HS-5 (cell line): ENCODE measurements at regions not wholly inside any gene's neighbourhood (a gene's known extent, or its start where the extent isn't known, plus 50 kb on each side); places are given as distances from the start of the nearest gene placed in this dataset.
"Not testable (repeated sequence)": the region's sequence is repeated elsewhere in the genome, so short reads cannot be mapped to it uniquely, and the experiment has no call there.

Source experiments
- DNase-seq: peaks from one replicate; pipeline ENCODE4 v3.0.0-alpha.2; 2012; ENCODE audit warnings: low read depth

DNA sequence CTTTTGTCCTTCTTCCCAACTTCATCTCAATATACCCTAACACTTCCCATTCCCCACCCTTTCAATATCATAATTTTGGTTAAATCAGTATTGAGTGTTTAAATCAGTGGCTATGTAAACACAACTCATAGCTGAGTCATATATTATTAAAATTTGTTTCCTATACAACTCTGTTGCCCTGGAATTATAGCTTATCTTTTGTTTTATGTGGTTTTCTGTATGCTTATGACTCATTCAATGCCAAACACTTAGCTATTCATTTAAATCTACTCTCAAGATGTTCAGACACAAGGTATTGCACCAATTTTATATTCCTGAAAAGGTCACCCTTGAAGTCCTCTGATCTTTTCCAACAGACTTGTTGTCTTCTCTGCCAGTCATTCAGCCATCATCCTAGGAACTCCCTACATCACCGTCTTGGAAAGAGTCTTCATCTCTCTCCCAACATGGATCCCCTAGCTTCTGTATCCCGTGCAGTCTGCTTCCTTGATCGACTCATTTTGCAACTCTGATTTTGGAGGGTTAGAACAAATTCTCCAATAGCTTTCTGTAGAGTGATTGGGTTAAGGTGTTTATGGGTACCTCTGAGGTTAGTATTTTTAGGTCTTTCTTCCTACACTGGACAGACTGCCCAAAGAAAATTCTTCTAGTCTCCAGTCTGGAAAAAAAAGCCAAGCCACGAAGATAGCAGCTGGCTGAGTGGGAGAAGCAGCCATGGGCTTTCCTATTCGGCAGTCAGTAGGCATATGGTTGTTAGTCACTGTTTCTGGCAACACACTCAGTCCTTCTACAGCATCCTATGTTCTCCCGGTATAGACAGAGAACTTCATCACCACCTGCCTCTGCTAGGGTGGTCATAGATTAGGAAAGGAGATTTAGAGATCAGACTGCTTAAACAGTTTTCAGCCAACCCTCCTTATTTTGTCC lies 102.1 kb downstream of the CRPPA start:
- DNase-seq: peak; percentile 38

DNA sequence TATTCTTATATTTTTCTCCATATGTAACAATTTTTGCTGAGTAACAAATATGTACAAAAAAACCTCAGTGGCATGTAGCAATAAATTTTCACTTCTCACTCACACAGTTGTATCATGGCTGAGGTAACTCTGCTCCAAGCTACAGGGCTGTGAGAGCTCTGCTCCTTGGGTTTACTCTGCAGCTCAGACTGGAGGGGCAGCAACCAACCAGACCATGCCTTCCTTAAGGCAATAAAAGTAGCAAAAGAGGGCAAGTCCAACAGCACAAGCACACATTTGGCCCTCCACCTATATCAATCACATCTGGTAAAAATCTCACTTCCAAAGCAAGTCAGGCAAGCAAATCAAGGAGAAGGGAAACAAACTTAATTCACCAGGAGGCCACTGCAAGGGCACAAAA lies 102.9 kb downstream of the CRPPA start:
- no peak for DNase-seq

DNA sequence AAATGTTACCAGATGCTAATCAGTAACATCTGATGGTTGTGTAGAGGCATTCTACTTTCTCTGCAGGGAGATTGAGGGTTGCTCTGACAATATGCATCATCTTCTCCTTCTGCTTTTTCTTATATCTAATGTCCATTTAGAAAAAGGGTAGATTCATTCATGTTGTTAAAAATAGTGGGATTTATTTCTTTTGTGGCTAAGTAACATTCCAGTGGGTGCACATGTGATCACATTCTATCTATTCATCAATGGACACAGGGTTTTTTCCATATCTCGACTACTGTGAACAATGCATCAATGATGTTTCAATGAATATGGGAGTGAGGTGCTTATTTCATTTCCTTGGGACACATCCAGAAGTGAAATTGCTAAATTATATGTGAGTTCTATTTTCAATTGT lies 103.9 kb downstream of the CRPPA start:
- DNase-seq: no peak

DNA sequence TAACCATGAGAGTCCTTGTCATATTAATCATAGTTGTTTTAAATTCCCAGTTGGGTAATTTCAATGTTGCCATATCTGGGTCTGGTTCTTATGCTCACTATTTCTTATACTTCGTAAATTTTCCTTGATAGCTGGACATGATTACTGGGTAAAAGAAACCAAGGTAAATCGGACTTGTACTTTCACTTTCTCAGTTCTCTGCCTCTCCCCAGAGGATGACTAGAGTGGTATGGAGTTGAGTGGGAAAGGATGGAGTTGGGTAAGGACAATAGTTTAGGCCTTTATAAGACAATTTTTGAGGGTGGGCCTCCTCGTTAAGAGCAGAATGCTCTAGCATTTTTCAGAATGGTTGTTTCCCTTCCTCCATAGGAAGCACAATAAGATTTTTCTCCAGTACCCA lies 106.1 kb downstream of the CRPPA start:
- DNase-seq: no peak

DNA sequence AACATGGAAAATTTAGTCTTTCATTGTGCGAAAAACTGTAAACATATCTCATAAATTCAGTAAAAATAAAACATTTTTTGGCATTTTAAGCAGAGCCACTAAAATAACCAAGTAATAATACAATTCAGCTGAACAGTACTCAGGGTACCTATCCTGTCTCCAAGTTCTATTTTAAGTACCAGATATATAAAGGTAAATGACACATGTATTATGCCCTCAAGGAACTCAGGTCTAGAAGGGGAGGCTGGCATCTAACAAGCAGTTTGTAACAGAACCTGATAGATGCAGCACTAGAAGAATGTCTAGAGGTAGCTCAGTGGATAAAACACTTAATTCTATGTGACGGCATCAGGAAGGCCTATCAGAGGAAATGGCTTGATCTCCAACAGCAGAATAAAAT lies 112.2 kb downstream of the CRPPA start:
- DNase-seq: no peak

DNA sequence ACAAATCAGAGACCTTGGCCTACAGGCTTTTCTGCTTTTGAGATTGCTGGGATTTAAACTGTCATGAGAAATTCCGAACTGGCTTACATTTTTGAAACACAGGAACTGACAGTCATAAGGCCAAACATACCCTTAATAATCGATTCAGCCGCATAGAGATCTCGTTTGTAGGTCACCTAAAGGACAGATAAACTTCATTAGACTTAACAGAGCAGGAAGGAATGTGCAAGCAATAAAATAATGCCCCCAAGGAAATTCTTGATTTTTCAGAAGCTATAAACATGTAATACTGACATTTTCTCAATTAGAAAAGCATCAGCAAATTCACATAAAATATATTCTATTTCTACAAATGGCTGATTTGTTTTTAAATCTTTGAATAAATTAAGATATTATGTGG lies 120.0 kb downstream of the CRPPA start:
- DNase-seq: no peak

DNA sequence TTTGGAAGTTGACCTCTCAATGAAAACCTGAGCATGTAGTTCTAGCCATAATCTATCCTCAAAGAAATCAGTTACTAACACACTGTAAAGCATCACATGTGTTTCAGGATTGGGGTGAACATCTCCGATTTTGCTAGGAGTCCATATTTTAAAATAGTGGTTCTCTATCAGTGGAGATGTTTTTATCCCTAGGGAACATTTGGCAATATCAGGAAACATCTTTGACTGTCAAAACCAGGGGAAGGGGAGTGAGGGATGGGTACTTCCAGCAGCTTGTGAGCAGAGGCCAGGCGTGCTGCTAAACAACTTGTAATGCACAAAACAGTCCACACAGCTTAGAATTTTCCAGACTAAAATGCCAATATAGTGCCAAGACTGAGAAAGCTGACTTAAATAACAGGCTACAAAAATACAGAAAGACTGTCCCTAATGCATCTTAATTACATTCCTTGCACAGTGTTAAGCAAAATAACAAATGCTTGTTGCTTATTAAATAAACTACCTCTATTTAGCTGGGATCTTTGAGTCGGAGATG lies 120.9 kb downstream of the CRPPA start:
- DNase-seq: no peak

DNA sequence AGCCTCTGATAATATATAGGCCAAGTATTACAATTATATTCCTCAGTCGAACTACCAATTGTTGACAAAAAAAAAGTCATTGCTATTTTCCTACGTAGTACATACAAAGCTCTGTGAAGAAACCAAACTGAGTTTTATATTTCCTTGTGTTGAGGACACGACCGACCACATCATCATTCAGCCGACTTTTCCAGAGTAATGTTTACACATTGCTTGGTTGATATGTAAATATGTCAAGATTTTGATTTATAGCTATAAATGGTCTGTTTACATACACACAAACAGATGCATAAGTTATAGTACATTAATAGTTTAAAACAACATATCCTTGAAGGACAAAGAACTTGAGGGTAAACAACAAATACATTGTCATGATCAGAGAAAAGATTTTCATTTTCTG lies 121.5 kb downstream of the CRPPA start:
- no peak for DNase-seq

DNA sequence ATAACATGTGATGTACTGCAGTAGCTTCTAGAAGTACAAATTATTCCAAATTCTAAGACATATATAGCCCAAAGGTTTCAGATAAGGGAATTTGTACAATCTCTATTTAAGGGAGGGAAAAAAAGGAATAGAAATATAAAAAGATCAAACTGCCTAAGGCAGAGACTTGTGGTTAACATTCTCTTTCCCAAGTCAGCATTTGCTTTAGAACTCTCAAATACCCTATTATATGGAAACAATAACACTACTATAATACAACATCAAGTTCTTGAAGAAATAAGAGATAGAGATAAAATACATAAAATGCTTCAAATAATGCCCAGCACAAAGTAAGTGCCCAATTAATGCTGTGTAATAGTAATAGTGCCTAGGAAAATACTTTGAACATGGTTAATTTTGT lies 123.1 kb downstream of the CRPPA start:
- DNase-seq: no peak

DNA sequence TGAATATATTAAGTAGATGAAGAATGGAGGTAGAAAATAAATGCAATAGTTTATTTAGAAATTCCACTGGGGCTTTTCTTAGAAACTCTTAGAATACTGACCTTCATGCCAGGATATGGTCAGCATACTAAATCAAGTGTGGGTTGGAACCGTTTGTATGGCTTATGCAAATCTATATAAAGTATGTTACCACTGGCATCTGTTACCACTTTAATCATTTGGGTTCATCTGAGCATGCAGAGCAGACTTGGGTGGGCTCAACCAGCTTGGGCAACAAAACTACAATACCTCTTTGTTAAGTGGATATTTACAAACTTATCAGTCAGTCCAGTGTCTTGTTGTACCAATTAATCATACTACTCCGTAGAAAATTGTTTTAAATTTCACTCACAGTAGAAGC lies 125.8 kb downstream of the CRPPA start:
- DNase-seq: no peak

DNA sequence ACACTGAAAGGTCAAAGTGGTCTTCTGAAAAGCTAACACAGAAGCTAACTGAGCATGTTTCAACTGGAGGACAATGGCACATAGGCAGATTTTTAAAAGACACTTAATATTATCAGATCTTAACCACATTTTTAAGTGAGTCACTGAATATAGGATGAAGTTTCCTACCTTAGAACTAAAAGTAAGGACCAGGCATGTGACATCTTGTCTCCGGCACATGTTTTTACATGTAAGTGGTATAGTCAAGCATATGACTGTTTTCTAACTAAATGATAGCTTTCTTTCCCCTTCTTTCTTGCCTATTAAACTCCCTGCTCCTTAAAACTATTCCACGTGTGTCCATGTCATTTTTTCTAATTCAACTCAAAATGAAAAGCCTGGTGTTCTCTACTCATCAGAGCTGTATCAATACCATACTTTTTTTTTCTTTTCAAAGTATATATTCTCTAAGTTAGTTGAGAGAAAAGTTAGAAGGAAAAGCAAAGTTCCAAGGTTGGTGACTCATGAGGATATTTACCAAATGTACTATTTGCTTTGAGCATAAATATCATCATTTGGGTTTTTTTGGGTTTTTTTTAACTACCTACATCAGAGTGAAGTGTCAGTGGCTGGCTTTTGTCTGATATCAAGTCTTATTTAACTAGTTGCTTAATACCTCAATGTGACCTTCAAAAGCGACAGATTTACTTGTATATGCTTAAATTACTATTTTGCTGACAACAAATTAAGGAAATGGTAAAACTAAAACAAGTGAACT lies 127.5 kb downstream of the CRPPA start:
- DNase-seq: no peak

DNA sequence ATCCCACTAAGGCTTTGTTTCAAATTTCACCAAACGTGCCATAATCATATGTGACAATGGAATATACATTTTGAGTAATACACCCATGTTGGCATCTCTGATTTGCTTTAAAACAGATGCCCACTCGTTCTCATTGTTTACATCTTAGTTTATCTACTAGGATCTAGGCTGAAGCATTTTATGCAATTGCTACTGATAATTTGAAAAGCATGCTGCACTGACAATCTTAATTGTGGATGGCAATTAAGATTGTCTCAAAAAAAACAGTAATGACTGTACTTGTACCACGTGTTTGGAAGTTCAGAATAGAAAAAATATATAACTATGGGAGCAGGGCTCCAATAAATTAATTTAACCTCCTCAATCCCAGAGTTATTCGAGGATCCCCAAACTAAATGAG lies 136.8 kb downstream of the CRPPA start:
- no peak for DNase-seq

DNA sequence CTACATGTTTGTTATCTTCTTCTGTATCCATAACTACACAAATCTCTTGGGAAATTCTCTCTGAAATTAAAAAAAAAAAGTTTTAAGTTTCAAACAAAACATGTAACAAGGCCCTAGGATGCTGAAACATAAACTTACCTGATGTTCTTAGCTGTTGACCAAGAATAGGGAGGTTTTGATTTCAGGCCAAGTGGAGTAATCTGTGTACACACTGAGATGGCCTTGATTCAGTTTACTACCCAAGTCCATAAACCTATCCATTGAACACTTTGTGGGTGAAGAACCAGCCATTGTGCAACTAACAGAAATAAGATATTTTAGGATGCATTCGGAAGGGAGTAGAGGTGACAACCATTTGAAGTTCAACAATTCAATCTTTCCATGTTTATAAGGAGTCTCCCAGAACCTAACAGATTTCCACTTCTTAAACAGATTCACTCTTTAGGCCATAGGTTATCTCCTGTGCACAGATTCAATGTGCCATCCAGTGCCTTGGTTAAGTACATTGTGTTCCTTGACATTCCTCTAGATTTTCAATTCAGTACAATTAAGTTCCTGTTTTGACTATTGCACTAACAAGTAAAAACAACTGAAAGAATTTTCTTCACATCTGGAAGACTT lies 143.1 kb downstream of the CRPPA start:
- no peak for DNase-seq

DNA sequence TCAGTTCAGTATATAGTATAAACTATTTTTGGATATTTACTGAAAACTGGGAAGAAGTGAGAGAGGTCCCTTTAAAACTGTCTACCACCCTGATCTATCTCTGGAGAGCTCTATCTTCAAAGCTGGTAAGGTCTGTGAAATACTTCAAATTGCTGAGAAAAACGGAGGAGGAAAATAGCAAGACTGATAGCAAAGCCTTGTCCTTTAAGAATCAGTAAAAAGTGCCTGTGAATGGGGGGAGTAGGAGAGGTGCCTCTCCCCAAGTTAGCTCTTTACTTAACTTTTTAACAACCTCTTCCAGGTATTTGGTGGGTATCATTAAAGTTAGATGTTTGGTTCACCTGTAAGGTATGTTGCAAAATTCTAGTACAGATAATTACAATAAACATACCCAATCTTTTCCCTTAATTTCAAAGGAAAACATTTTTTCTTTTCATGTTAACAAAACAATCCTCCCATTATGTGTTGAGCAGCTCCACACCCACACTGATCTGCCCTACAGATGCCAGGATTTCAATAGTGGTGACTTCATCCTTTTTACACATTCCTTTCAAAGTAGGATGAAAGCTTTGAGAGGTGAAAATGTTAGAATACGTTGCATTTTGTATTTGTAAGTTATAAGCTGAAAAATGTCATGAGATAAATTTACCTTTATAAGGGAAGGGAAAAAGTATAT lies 149.2 kb downstream of the CRPPA start:
- DNase-seq: no peak

DNA sequence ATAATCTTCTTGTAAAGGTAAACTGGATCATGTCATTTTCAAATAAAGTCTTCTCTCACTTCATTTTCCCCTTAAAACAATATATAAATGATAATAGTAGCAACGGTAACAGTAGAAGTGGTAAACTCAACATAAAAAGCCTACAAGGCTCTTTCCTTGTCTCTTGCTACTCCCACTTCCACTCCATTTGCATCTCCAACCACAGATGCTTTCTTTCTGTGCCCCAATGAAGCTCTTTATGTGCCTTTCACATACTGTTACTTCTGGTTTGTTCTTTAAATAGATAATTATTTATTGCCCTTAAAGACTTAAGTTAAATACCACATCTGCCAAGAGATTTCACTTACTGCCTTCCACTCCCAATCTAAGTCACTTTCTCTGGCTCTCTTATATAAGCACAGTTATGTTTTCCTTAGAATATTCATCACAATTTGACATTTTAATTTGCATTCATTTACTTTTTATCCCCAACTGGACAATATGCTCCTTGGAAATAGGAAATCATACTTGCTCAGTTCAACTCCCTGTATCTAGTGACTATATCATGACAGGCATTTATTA lies 149.9 kb downstream of the CRPPA start:
- no peak for DNase-seq

DNA sequence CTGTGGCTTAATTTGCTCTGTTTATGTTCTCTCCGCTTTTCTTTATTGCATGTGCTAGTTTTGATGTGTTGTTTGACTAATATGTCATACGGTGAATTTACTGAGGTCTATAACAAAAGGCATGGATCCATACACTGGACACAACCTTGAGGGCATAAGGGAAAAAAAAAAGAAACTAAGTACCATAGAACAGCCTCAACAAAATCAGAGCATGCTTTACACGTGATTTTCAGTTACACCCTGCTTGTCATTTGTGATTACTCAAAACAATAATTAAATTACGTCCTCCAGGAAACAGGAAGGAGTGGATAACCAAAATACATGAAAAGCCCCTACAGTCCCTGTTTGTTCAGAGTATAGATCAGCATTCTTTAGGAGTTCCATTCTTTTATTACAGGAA lies 150.5 kb downstream of the CRPPA start:
- no peak for DNase-seq

DNA sequence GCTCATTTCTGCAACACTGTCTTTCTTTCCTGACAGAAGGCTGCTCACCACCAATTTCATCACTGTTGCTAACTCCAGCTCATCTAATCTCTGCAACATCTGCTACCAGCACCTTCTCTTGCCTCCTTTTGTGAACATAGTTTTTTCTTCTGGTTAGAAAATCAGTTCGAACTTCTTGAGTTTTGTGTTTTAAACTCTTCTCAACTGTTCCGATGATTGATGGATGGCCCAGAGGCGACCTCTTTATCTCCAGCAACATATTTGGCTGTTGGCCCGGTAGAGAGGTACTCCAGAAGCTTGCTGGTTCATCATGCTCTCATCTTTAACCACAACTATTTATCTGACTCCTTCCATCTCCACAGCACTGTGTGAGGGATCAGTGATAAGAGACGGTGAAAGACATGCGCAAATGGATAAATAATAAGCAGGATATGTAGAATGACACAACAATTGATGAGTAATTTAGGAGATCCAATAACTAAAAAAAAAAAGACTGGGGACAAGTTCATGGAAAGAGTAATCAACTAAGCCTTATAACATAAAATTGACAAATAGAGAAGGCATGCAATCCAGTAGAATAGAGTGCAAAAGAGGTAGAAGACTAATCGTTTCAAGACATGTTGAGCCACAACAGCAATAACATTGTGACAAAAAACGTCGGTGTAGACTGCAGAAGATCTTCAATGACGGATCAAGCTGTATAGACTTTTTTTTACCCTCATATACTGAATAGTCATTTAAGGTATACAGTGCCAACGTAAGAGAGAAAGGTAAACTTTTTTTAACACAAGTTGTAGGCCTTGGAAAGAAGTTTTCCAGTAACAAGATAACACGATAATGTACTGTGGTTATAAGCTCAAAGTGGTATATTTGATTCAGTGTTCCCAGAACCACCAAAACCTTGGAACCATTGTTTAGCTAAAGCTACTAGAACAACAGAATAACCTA lies 152.2 kb downstream of the CRPPA start:
- DNase-seq: peak; percentile 86

DNA sequence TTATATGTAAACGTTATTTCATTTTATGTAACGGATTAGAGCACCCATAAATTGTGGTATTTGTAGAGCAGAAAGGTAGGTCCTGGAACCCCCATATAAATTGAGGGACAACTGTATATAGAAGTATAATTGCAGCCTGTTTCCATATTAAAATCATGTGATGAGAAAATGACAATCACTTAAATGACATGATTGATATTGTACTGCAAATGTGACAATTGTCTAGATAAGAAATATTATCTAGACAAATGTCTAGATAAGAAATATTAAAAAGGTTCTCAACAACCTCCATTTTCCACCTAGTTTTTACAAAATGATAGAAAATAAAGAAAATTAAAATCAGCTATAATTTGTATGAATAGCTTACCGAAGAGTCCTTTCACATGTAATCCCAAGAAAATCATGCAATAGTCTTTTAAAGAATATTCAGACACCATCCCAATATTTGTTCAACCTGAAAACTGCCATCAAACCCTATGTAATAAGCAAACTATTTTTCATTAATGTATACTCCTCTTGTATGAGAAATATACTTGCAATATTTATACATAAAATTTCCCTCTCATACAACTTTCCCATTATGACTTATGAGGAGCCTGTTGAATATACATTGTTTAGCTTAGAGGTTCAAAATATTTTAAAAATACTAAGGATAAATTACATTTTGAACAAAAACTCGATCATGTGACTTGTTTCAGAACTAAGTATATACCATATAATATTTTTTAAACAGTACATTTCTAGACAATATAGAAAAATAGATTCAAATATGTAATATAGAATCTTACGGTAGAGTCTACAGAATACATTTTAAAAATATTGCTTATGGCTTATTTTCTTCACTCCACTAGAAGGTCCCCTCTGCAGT lies 153.2 kb downstream of the CRPPA start:
- no peak for DNase-seq

DNA sequence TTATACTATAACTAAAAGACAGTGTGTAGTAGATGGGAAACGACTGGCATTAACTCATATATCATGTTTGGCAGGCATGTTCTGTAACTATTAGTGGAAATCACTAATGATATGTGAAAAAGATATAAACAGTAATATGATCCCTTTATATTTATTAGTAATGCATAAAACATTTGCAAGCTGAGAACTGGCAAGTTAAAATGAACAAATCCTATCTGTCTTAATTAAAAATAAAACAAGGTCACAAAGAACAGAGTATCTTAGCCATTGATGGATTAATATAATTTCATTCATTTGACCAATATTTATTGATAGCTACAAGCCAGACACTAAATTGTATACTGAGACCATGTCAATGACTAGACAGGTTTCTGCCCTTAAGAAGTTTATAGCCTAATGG lies 154.5 kb downstream of the CRPPA start:
- no peak for DNase-seq

DNA sequence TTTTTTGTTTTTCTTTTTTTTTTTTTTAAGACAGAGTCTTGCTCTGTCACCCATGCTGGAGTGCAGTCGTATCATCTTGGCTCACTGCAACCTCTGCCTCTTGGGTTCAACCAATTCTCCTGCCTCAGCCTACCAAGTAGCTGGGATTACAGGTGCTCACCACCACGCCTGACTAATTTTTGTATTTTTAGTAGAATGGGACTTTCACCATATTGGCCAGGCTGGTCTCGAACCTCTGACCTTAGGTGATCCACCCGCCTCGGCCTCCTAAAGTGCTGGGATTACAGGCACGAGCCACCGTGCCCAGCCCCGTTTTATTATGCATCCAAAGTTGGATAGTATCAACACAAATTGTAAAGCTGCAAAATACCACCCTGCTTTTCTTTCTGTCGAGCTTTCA lies 154.9 kb downstream of the CRPPA start:
- DNase-seq: not testable (repeated sequence)
